Endothelial cell of umbilical vein (primary cell): ENCODE measurements at regions not wholly inside any gene's neighbourhood (a gene's known extent, or its start where the extent isn't known, plus 50 kb on each side); places are given as distances from the start of the nearest gene placed in this dataset.

Experiments
- CTCF ChIP-seq, 2 donors: IDR thresholded peaks; 1 replicate in 1 of 2; 2 replicates in 1 of 2; pipeline ENCODE4 v1.5.1; 2011; ENCODE audit warnings: low read length in 2 of 2, mild to moderate bottlenecking in 2 of 2, moderate library complexity in 2 of 2, control low read depth in 1 of 2, inconsistent platforms in 1 of 2, low read depth in 1 of 2; ENCODE audit not compliant: insufficient read depth in 1 of 2; ENCODE audit errors: extremely low read depth in 1 of 2
- JUN ChIP-seq: IDR thresholded peaks from 2 replicates; pipeline ENCODE4 v1.6.1; 2011; ENCODE audit warnings: borderline replicate concordance, low read depth; ENCODE audit not compliant: insufficient read length, insufficient read depth
- MYC ChIP-seq: IDR thresholded peaks from one replicate; pipeline ENCODE4 v1.6.1; 2011; ENCODE audit warnings: mild to moderate bottlenecking, low read depth, low read length
- POLR2A ChIP-seq: IDR thresholded peaks from 2 replicates; pipeline ENCODE4 v1.6.1; 2012; ENCODE audit warnings: low read depth, mild to moderate bottlenecking, control low read depth, low read length
- POLR2AphosphoS5 ChIP-seq: IDR thresholded peaks from 2 replicates; pipeline ENCODE4 v1.6.1; 2012; ENCODE audit warnings: low read depth, mild to moderate bottlenecking, control low read depth, low read length, moderate library complexity; ENCODE audit not compliant: insufficient read depth

GRCh38 chr10:117443686-117444041 lies 68.4 kb upstream of the PDZD8 start:
- TF ChIP-seq CTCF (IDR thresholded peaks at IDR 0.05; ENCODE audit: extremely low read depth in 1 of 2, insufficient read depth in 1 of 2, low read depth in 1 of 2, low read length in 2 of 2) (no peak), POLR2A (no peak), MYC (no peak), JUN (no peak), POLR2AphosphoS5 (no peak)
